ENCODE measurements at regions not wholly inside any gene's neighbourhood (a gene's known extent, or its start where the extent isn't known, plus 50 kb on each side); places are given as distances from the start of the nearest gene placed in this dataset.

DNA sequence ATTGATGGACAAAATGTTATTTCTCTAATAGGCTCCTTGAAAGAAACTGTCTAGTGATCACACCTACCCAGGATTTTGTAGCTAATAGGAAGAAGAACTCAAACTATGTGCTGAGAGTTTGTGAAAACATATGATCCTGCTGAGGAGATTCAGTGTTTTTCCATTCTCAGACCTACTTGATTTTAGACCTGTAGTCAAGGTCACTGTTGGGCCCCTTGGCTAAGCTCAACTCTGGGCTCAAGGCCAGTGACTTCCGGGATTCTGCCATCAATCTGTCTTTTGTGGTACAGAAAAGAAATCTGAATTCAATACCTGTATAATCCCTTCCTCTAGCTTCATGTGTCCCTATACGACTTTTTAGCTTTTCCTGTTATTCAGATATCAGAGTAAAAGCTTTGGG lies 79.7 kb upstream of the FERD3L start:
- 80% methylated on average over 1 of the region's 2 CpGs for WGBS (ENCODE audit: insufficient coverage)
- H3K9me3 Mint-ChIP-seq = peaks cover 11 to 20% (median 17%) of the 10 kb centered on the region in 7 donors
- H3K4me1 ChIP-seq (ENCODE audit: control insufficient read depth in 1 of 2, insufficient read depth in 2 of 2, low read length in 2 of 2) = no peaks in the 10 kb centered on the region
- DNase-seq = no peak
- no peaks in the 10 kb centered on the region for H3K79me2 ChIP-seq (ENCODE audit: insufficient read depth, low read length)
- no peaks in the 10 kb centered on the region for H4K20me1 ChIP-seq (ENCODE audit: insufficient read depth, low read length)
- no peaks in the 10 kb centered on the region for H3K4me1 Mint-ChIP-seq
- no peak overlapping the region for H3K27ac Mint-ChIP-seq
- no peak overlapping the region for H3K9ac ChIP-seq (ENCODE audit: insufficient read depth, low read length, poor library complexity, severe bottlenecking)
- peaks cover 0 to 2% (median 2%) of the 10 kb centered on the region in 3 donors for H3K27me3 Mint-ChIP-seq (ENCODE audit: low read depth in 3 of 3)
- H2AFZ ChIP-seq (ENCODE audit: insufficient read depth, low read depth, low read length, poor library complexity, severe bottlenecking) = no peak overlapping the region
- no peak overlapping the region for H3K4me3 Mint-ChIP-seq
- no peak overlapping the region for H3K4me3 ChIP-seq (replicated peaks in 1 of 3; ENCODE audit: low read depth in 2 of 3, low read length in 3 of 3)
- peaks cover 15% of the 10 kb centered on the region in 2 donors for H3K9me3 ChIP-seq (replicated peaks in 1 of 2; ENCODE audit: control insufficient read depth in 1 of 2, insufficient read depth in 1 of 2, low read length in 2 of 2)
- TF ChIP-seq, protein P1, sequence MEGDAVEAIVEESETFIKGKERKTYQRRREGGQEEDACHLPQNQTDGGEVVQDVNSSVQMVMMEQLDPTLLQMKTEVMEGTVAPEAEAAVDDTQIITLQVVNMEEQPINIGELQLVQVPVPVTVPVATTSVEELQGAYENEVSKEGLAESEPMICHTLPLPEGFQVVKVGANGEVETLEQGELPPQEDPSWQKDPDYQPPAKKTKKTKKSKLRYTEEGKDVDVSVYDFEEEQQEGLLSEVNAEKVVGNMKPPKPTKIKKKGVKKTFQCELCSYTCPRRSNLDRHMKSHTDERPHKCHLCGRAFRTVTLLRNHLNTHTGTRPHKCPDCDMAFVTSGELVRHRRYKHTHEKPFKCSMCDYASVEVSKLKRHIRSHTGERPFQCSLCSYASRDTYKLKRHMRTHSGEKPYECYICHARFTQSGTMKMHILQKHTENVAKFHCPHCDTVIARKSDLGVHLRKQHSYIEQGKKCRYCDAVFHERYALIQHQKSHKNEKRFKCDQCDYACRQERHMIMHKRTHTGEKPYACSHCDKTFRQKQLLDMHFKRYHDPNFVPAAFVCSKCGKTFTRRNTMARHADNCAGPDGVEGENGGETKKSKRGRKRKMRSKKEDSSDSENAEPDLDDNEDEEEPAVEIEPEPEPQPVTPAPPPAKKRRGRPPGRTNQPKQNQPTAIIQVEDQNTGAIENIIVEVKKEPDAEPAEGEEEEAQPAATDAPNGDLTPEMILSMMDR (IDR thresholded peaks at IDR 0.05) = no peak
- H3K27ac ChIP-seq (ENCODE audit: low read depth in 1 of 2, low read length in 2 of 2) = no peak overlapping the region
- no peaks in the 10 kb centered on the region for H3K36me3 Mint-ChIP-seq
- no peaks in the 10 kb centered on the region for H3K27me3 ChIP-seq (ENCODE audit: control insufficient read depth in 2 of 2, insufficient read depth in 2 of 2, low read length in 2 of 2)
- no peaks in the 10 kb centered on the region for H3K36me3 ChIP-seq (replicated peaks in 1 of 2; ENCODE audit: control insufficient read depth in 1 of 2, insufficient read depth in 2 of 2, low read length in 2 of 2)
- intact Hi-C loops (cut with micrococcal nuclease) = no loop called here
- H3K4me2 ChIP-seq (replicated peaks; ENCODE audit: extremely low read depth, low read length, poor library complexity, severe bottlenecking) = no peak overlapping the region

DNA sequence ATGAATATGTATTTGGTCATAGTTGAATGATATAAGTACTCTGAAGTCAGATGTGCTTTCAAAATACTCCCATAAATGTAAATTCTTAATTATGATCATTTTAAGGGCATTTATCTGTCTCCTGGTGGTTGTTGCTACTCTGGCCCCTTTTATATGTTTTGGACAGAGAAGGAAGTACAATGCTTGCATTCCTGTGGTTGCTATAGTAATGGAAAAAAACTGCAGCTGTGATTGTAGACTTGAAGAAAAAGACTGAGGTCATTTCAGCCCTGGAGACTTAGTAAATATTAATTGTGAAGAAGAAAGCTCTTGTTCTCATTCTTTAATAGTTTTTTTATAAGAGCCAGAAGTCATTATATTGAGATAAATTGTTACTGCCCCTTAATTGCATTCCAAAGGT lies 70.2 kb upstream of the FERD3L start:
- peaks cover 0 to 2% (median 2%) of the 10 kb centered on the region in 3 donors for H3K27me3 Mint-ChIP-seq (ENCODE audit: low read depth in 3 of 3)

More for the DNA sequence above, 70.2 kb upstream of the FERD3L start:
- no peak overlapping the region for H3K27ac ChIP-seq (ENCODE audit: low read depth in 1 of 2, low read length in 2 of 2)
- DNase-seq = no peak
- no peaks in the 10 kb centered on the region for H3K79me2 ChIP-seq (ENCODE audit: insufficient read depth, low read length)
- no peak overlapping the region for H2AFZ ChIP-seq (ENCODE audit: insufficient read depth, low read depth, low read length, poor library complexity, severe bottlenecking)
- Mint-ChIP-seq H3K9me3 (peaks cover 2 to 13% (median 5%) of the 10 kb centered on the region in 7 donors), H3K27ac (no peak overlapping the region), H3K36me3 (no peaks in the 10 kb centered on the region), H3K4me3 (no peak overlapping the region), H3K4me1 (no peaks in the 10 kb centered on the region)
- no peaks in the 10 kb centered on the region for H3K4me1 ChIP-seq (ENCODE audit: control insufficient read depth in 1 of 2, insufficient read depth in 2 of 2, low read length in 2 of 2)
- H3K9ac ChIP-seq (ENCODE audit: insufficient read depth, low read length, poor library complexity, severe bottlenecking) = no peak overlapping the region
- H3K27me3 ChIP-seq (ENCODE audit: control insufficient read depth in 2 of 2, insufficient read depth in 2 of 2, low read length in 2 of 2) = no peaks in the 10 kb centered on the region
- H3K4me3 ChIP-seq (replicated peaks in 1 of 3; ENCODE audit: low read depth in 2 of 3, low read length in 3 of 3) = no peak overlapping the region
- H3K4me2 ChIP-seq (replicated peaks; ENCODE audit: extremely low read depth, low read length, poor library complexity, severe bottlenecking) = no peak overlapping the region
- H4K20me1 ChIP-seq (ENCODE audit: insufficient read depth, low read length) = no peaks in the 10 kb centered on the region
- TF ChIP-seq, protein P1 (IDR thresholded peaks at IDR 0.05) = no peak
- intact Hi-C loops (cut with micrococcal nuclease) = no loop called here
- H3K9me3 ChIP-seq (replicated peaks in 1 of 2; ENCODE audit: control insufficient read depth in 1 of 2, insufficient read depth in 1 of 2, low read length in 2 of 2) = no peaks in the 10 kb centered on the region
- H3K36me3 ChIP-seq (replicated peaks in 1 of 2; ENCODE audit: control insufficient read depth in 1 of 2, insufficient read depth in 2 of 2, low read length in 2 of 2) = no peaks in the 10 kb centered on the region

Measured in CD14-positive monocyte (primary cell).